C4-2B (cell line): ENCODE measurements at regions not wholly inside any gene's neighbourhood (a gene's known extent, or its start where the extent isn't known, plus 50 kb on each side); places are given as distances from the start of the nearest gene placed in this dataset.

Source experiments
- H3K27ac ChIP-seq: fragments of 450-650 bp; 2 replicates; pipeline ENCODE4 v1.5.1; 2017
- CTCF ChIP-seq: fragments of 450-650 bp; conservative IDR thresholded peaks from 2 replicates; pipeline ENCODE4 v1.5.1; 2017; ENCODE audit warnings: mild to moderate bottlenecking
- ZFX ChIP-seq: fragments of 450-650 bp; IDR thresholded peaks from 2 replicates; pipeline ENCODE4 v1.6.1; 2017

DNA sequence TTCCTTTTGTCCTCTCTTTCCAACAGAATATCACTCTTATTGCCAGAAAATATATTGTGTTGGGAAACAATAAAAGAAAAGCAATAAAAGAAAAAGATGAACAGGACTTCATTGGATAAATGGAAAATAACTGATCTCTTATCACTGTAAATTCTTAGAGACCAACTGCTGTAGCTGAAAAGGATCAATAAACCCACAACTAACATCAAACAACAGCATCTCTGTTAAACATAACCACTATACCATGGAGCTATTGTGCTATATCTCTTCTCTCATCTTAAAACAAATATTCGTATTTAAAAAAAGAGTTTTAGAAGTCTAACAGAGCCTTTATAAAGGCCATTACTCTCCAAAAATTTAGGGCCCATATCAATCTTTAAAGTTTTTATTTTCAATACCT lies 502.4 kb downstream of the TMEM232 start:
- no peak for TF ChIP-seq ZFX
- no peak for TF ChIP-seq CTCF
- no peak overlapping the region for H3K27ac ChIP-seq

DNA sequence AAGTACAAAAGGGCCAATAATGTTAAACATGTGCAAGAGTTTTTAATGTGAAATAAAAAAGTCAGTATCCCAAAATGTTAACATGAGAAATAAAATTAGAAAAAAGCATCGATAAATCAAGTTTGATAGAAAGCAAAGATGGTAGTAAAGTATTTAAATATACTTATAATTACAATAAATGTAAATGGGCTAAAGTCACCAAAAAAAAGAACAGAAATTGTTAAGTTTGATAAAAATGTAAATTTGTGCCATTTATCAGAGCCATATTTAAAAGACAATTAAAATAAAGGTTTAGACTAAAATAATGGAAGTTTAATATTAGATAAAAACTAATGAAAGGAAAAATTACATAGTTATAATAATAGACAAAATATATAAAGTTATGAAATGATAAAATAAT lies 500.5 kb downstream of the TMEM232 start:
- TF ChIP-seq ZFX (no peak), CTCF (no peak)
- H3K27ac ChIP-seq, result no peak overlapping the region

DNA sequence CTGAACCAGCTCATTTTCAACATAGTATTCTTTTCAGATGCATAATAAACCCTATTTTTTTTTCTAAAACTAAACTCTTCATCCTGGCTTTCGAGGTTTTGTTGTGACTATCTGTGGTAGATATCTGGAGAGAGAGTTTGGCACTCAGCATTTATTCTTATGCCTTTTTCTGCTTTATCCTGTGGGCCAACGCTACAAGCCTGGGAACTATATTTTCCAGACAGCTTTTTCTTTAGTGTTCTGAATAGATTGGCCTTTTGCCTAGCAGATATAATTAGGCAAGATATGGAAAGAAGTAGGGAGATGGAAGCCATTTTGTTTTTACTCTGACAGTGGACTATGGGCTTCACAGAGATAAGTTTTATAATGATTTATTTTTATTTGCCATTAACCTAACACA lies 486.7 kb downstream of the TMEM232 start:
- no peak for TF ChIP-seq CTCF
- no peak overlapping the region for H3K27ac ChIP-seq

GRCh38 chr5:110242950-110243349 lies 483.5 kb downstream of the TMEM232 start:
- TF ChIP-seq ZFX (no peak), CTCF (no peak)

DNA sequence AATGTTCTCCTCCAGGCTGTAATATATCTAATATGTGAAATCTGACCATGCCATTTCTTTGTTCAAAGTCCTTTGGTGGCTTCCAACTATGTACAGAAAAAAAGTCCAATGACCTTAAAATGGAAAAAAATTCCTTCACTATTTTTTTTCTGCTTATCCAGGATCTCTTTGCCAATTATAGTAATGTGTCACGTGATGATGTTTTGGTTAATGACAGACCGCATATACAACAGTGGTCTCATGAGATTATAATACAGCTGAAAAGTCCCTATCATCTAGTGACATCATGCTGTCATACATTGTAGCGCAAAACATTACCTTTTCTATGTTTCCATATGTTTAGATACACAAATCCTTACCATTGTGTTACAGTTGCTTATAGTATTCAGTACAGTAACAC lies 477.6 kb downstream of the TMEM232 start:
- TF ChIP-seq ZFX, result no peak
- TF ChIP-seq CTCF, result no peak
- H3K27ac ChIP-seq, result no peak overlapping the region

More at GRCh38 chr5:110242950-110243349, 483.5 kb downstream of the TMEM232 start:
- no peak overlapping the region for H3K27ac ChIP-seq

- H3K27ac ChIP-seq, result no peak overlapping the region
- TF ChIP-seq ZFX (no peak), CTCF (no peak)
Measured at GRCh38 chr5:110250355-110250754, 476.1 kb downstream of the TMEM232 start.

- TF ChIP-seq CTCF (no peak), ZFX (no peak)
- H3K27ac ChIP-seq, result no peak overlapping the region
Measured at GRCh38 chr5:110250755-110251154, 475.7 kb downstream of the TMEM232 start.
